GM12878 (cell line): ENCODE measurements at regions not wholly inside any gene's neighbourhood (a gene's known extent, or its start where the extent isn't known, plus 50 kb on each side); places are given as distances from the start of the nearest gene placed in this dataset.

Experiments used
- ATAC-seq: fragments of 200-7000 bp; cut with Tn5 transposase; 3 replicates; pipeline ENCODE4 v1.9.1; 2020; ENCODE audit warnings: mild to moderate bottlenecking, moderate library complexity
- BruUV-seq: library from RNA; stranded (reverse); fragments of 400-500 nt; replicated peaks from 2 replicates; lab custom pipeline; 2021; lab: Mats Ljungman, UMichigan
- CTCF ChIA-PET: fragments of 300-600 bp; sonication (Branson Sonifier 250); formaldehyde crosslinking; extraction: SDS; loops from one replicate; lab custom pipeline; 2021; ENCODE audit warnings: inconsistent platforms; lab: Yijun Ruan, JAX
- POLR2A ChIA-PET: fragments of 350-600 bp; formaldehyde crosslinking; extraction: SDS; loops from one replicate; lab custom pipeline; 2021; ENCODE audit warnings: inconsistent platforms; lab: Charles Lee
- RAD21 ChIA-PET: fragments of 300-600 bp; sonication (Branson Sonifier 250); formaldehyde crosslinking; loops from one replicate; lab custom pipeline; 2023; ENCODE audit warnings: antibody characterized with exemption; ENCODE audit not compliant: unreplicated experiment; lab: Charles Lee
- SMC1A ChIA-PET: fragments of 300-600 bp; sonication (Branson Sonifier 250); formaldehyde crosslinking; loops from one replicate; lab custom pipeline; 2023; ENCODE audit not compliant: unreplicated experiment, uncharacterized antibody; lab: Charles Lee
- DNase-seq: peaks from one replicate; pipeline ENCODE4 v3.0.0-alpha.2; 2011; ENCODE audit warnings: low read depth, low spot score
- FAIRE-seq: peaks from 3 replicates; lab custom pipeline; 2011; peaks lifted over from hg19 to GRCh38; lab: Jason Lieb, UNC
- H2AFZ ChIP-seq: 2 replicates; pipeline ENCODE4 v1.6.0; 2011; ENCODE audit warnings: low read depth, low read length, control low read depth; ENCODE audit not compliant: control insufficient read depth
- H3K27ac ChIP-seq: 2 replicates; pipeline ENCODE4 v1.5.1; 2011; ENCODE audit warnings: control low read depth; ENCODE audit not compliant: control insufficient read depth, insufficient read depth
- H3K27me3 ChIP-seq, 2 experiments: replicated peaks in 1 of 2; 2 replicates each; pipeline versions ENCODE4 v1.6.0 to v1.6.1; 2011; ENCODE audit warnings: low read length in 1 of 2; ENCODE audit not compliant: control insufficient read depth in 2 of 2, insufficient read depth in 2 of 2
- H3K36me3 ChIP-seq, 2 experiments: 2 replicates each; pipeline ENCODE4 v1.5.1; 2011; ENCODE audit warnings: low read length in 1 of 2; ENCODE audit not compliant: control insufficient read depth in 2 of 2, insufficient read depth in 2 of 2
- H3K4me1 ChIP-seq: 2 replicates; pipeline ENCODE4 v1.6.1; 2011; ENCODE audit warnings: mild to moderate bottlenecking, low read length, moderate library complexity, mixed read lengths; ENCODE audit not compliant: control insufficient read depth, insufficient read depth
- H3K4me2 ChIP-seq: 2 replicates; pipeline ENCODE4 v1.6.0; 2011; ENCODE audit warnings: control low read depth; ENCODE audit not compliant: control insufficient read depth, insufficient read depth
- H3K4me3 ChIP-seq: fragments of 200-600 bp; sonication (generic); 2 replicates; pipeline ENCODE4 v1.5.1; 2016
- H3K79me2 ChIP-seq: 2 replicates; pipeline ENCODE4 v1.6.0; 2011; ENCODE audit warnings: low read length; ENCODE audit not compliant: control insufficient read depth, insufficient read depth
- H3K9ac ChIP-seq: 2 replicates; pipeline ENCODE4 v1.8.0; 2011; ENCODE audit warnings: low read length, control low read depth, mixed read lengths; ENCODE audit not compliant: control insufficient read depth, insufficient read depth
- H3K9me3 ChIP-seq: replicated peaks from 3 replicates; pipeline ENCODE4 v1.5.1; 2011; ENCODE audit warnings: mild to moderate bottlenecking, low read length; ENCODE audit not compliant: control insufficient read depth, insufficient read depth
- H4K20me1 ChIP-seq: 2 replicates; pipeline ENCODE4 v1.6.0; 2011; ENCODE audit not compliant: control insufficient read depth, insufficient read depth
- BHLHE40 ChIP-seq, 2 experiments: fragments of 450-650 bp in 1 of 2; IDR thresholded peaks; 2 replicates each; pipeline ENCODE4 v1.6.1; 2011 to 2017; ENCODE audit warnings: low read depth in 2 of 2, borderline replicate concordance in 1 of 2, improper control_type of control experiment in 1 of 2, low read length in 1 of 2, mild to moderate bottlenecking in 1 of 2
- CREB1 ChIP-seq: IDR thresholded peaks from 2 replicates; pipeline ENCODE4 v1.6.1; 2012; ENCODE audit warnings: low read depth, mild to moderate bottlenecking, inconsistent platforms
- E2F8 ChIP-seq: fragments of 450-650 bp; IDR thresholded peaks from 2 replicates; pipeline ENCODE4 v1.6.1; 2018; ENCODE audit warnings: mild to moderate bottlenecking, low read depth, moderate library complexity; ENCODE audit not compliant: partially characterized antibody
- MEF2B ChIP-seq: fragments of 450-650 bp; IDR thresholded peaks from 2 replicates; pipeline ENCODE4 v1.6.1; 2018; ENCODE audit warnings: mild to moderate bottlenecking, moderate library complexity; ENCODE audit not compliant: partially characterized antibody, poor library complexity, severe bottlenecking
- SUPT20H ChIP-seq: IDR thresholded peaks from 2 replicates; pipeline ENCODE4 v1.6.1; 2011; ENCODE audit warnings: low read depth, mild to moderate bottlenecking, low read length, moderate library complexity, borderline replicate concordance; ENCODE audit not compliant: control insufficient read depth
- WGBS: methylation state at CpG from one replicate; pipeline ENCODE4 v1.1.6; 2016; ENCODE audit warnings: low lambda C conversion rate; ENCODE audit not compliant: insufficient replicate concordance, insufficient coverage; ENCODE audit errors: missing lambda C conversion rate; 5-methylcytosine and 5-hydroxymethylcytosine counted together
- in situ Hi-C: fragments of 300-500 bp; cut with MboI; formaldehyde crosslinking; loops from 9 replicates; pipeline ENCODE4 v1.14.3; 2018; ENCODE audit warnings: mixed read lengths
- intact Hi-C: fragments of 100-400 bp; cut with micrococcal nuclease; formaldehyde crosslinking; loops from one replicate; pipeline ENCODE4 v1.14.2; 2022; ENCODE audit not compliant: unreplicated experiment
- TF ChIP-seq, protein P1 (sequence below): fragments of 450-650 bp; IDR thresholded peaks from 2 replicates; pipeline ENCODE4 v1.6.1; 2017; ENCODE audit warnings: mild to moderate bottlenecking, moderate library complexity
- TF ChIP-seq, protein P2 (sequence below): fragments of 450-650 bp; conservative IDR thresholded peaks from 2 replicates; pipeline ENCODE4 v1.6.1; 2017; ENCODE audit warnings: mild to moderate bottlenecking, moderate library complexity
- TF ChIP-seq, protein P3 (sequence below): fragments of 150-350 bp; IDR thresholded peaks from 2 replicates; pipeline ENCODE4 v1.6.1; 2016; ENCODE audit warnings: low read depth, low read length

DNA sequence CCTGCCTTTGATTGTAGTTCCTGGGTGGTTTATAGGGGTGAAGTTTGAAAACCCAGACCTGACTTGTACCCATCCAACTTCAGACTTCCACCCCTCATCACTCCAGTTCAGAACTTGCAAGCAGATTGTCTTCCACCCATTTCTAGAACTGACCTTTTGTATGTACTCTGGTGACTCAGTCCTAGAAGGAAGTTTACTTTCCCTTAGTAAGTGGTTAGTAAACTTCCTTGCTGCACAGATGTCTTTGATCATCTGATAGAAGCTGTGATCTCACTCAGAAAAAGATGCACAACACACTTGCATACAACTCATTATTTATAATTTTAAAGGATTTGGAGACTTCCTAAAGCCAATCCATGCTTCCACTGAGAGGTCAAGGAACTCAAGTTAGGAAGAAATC lies 368.0 kb downstream of the MFSD1 start (continued):
- TF ChIP-seq, protein P1, sequence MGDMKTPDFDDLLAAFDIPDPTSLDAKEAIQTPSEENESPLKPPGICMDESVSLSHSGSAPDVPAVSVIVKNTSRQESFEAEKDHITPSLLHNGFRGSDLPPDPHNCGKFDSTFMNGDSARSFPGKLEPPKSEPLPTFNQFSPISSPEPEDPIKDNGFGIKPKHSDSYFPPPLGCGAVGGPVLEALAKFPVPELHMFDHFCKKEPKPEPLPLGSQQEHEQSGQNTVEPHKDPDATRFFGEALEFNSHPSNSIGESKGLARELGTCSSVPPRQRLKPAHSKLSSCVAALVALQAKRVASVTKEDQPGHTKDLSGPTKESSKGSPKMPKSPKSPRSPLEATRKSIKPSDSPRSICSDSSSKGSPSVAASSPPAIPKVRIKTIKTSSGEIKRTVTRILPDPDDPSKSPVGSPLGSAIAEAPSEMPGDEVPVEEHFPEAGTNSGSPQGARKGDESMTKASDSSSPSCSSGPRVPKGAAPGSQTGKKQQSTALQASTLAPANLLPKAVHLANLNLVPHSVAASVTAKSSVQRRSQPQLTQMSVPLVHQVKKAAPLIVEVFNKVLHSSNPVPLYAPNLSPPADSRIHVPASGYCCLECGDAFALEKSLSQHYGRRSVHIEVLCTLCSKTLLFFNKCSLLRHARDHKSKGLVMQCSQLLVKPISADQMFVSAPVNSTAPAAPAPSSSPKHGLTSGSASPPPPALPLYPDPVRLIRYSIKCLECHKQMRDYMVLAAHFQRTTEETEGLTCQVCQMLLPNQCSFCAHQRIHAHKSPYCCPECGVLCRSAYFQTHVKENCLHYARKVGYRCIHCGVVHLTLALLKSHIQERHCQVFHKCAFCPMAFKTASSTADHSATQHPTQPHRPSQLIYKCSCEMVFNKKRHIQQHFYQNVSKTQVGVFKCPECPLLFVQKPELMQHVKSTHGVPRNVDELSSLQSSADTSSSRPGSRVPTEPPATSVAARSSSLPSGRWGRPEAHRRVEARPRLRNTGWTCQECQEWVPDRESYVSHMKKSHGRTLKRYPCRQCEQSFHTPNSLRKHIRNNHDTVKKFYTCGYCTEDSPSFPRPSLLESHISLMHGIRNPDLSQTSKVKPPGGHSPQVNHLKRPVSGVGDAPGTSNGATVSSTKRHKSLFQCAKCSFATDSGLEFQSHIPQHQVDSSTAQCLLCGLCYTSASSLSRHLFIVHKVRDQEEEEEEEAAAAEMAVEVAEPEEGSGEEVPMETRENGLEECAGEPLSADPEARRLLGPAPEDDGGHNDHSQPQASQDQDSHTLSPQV: no peak
- no peak for TF ChIP-seq BHLHE40 (IDR thresholded peaks at IDR 0.05; ENCODE audit: borderline replicate concordance in 1 of 2, low read depth in 2 of 2, low read length in 1 of 2)
- TF ChIP-seq, protein P2, sequence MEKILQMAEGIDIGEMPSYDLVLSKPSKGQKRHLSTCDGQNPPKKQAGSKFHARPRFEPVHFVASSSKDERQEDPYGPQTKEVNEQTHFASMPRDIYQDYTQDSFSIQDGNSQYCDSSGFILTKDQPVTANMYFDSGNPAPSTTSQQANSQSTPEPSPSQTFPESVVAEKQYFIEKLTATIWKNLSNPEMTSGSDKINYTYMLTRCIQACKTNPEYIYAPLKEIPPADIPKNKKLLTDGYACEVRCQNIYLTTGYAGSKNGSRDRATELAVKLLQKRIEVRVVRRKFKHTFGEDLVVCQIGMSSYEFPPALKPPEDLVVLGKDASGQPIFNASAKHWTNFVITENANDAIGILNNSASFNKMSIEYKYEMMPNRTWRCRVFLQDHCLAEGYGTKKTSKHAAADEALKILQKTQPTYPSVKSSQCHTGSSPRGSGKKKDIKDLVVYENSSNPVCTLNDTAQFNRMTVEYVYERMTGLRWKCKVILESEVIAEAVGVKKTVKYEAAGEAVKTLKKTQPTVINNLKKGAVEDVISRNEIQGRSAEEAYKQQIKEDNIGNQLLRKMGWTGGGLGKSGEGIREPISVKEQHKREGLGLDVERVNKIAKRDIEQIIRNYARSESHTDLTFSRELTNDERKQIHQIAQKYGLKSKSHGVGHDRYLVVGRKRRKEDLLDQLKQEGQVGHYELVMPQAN: no peak
- TF ChIP-seq SUPT20H: no peak

- no peak overlapping the region for H3K27ac ChIP-seq
- H3K4me1 ChIP-seq: no peaks in the 10 kb centered on the region
- H3K4me2 ChIP-seq: no peak overlapping the region
- ChIA-PET POLR2A (no interaction called here), RAD21 (no interaction called here), CTCF (interaction anchor here (0.6 kb wide), 1 partner anchor 92 kb away, joined by 4 read pairs; no protein-coding TSS in a partner anchor), SMC1A (interaction anchor here (0.6 kb wide), 1 partner anchor 737 kb away, joined by 3 read pairs; no protein-coding TSS in a partner anchor)
- H3K4me3 ChIP-seq: no peak overlapping the region
- FAIRE-seq (no peak), ATAC-seq (no peak), DNase-seq (no peak)
- no peak overlapping the region for H3K9ac ChIP-seq
- no peaks in the 10 kb centered on the region for H4K20me1 ChIP-seq
- H3K79me2 ChIP-seq: no peaks in the 10 kb centered on the region
- in situ Hi-C loops: no loop called here
- 29% methylated on average over 3 of the region's 4 CpGs for WGBS
- H3K27me3 ChIP-seq: no peaks in the 10 kb centered on the region; a peak in 1 of 4 replicates
- no peaks in the 10 kb centered on the region for H3K36me3 ChIP-seq
- intact Hi-C loops: no loop called here
- H3K9me3 ChIP-seq: no peaks in the 10 kb centered on the region
- BruUV-seq: no TSS peak
- no peak overlapping the region for H2AFZ ChIP-seq
- TF ChIP-seq MEF2B (no peak), CREB1 (no peak), E2F8 (no peak)
- TF ChIP-seq, protein P3, sequence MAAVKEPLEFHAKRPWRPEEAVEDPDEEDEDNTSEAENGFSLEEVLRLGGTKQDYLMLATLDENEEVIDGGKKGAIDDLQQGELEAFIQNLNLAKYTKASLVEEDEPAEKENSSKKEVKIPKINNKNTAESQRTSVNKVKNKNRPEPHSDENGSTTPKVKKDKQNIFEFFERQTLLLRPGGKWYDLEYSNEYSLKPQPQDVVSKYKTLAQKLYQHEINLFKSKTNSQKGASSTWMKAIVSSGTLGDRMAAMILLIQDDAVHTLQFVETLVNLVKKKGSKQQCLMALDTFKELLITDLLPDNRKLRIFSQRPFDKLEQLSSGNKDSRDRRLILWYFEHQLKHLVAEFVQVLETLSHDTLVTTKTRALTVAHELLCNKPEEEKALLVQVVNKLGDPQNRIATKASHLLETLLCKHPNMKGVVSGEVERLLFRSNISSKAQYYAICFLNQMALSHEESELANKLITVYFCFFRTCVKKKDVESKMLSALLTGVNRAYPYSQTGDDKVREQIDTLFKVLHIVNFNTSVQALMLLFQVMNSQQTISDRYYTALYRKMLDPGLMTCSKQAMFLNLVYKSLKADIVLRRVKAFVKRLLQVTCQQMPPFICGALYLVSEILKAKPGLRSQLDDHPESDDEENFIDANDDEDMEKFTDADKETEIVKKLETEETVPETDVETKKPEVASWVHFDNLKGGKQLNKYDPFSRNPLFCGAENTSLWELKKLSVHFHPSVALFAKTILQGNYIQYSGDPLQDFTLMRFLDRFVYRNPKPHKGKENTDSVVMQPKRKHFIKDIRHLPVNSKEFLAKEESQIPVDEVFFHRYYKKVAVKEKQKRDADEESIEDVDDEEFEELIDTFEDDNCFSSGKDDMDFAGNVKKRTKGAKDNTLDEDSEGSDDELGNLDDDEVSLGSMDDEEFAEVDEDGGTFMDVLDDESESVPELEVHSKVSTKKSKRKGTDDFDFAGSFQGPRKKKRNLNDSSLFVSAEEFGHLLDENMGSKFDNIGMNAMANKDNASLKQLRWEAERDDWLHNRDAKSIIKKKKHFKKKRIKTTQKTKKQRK: no peak
Observed at GRCh38 chr3:159170436-159171003, 368.7 kb downstream of the MFSD1 start.
